Breast epithelium (tissue), 4 donors: ENCODE measurements at regions not wholly inside any gene's neighbourhood (a gene's known extent, or its start where the extent isn't known, plus 50 kb on each side); places are given as distances from the start of the nearest gene placed in this dataset.

Experiments
- DNase-seq, 2 donors: peaks; one replicate each; pipeline ENCODE4 v3.0.0-alpha.2; 2019; ENCODE audit warnings: low spot score in 2 of 2
- H3K27ac ChIP-seq, 2 donors: fragments of 200-600 bp; sonication (generic) in 1 of 2; one replicate each; pipeline ENCODE4 v1.5.1; 2016 to 2019; ENCODE audit warnings: mild to moderate bottlenecking in 1 of 2
- H3K27me3 ChIP-seq, 2 donors: fragments of 200-600 bp; sonication (generic) in 1 of 2; one replicate each; pipeline versions ENCODE4 v1.5.1 to v1.6.0; 2017 to 2019; ENCODE audit warnings: control low read depth in 1 of 2, mild to moderate bottlenecking in 1 of 2
- H3K36me3 ChIP-seq: fragments of 200-600 bp; one replicate; pipeline ENCODE4 v1.5.1; 2019
- H3K4me1 ChIP-seq, 2 donors: fragments of 200-600 bp; sonication (generic); one replicate each; pipeline ENCODE4 v1.5.1; 2016 to 2019; ENCODE audit warnings: control low read depth in 1 of 2
- H3K4me3 ChIP-seq, 3 donors: fragments of 200-600 bp; sonication (generic); 1 replicate in 2 of 3; 2 replicates in 1 of 3; pipeline ENCODE4 v1.5.1; 2016 to 2019; ENCODE audit warnings: mild to moderate bottlenecking in 3 of 3, moderate library complexity in 2 of 3
- H3K9me3 ChIP-seq, 2 donors: fragments of 200-600 bp; sonication (generic) in 1 of 2; one replicate each; pipeline ENCODE4 v1.5.1; 2016 to 2019; ENCODE audit warnings: control low read depth in 1 of 2
- CTCF ChIP-seq, 3 donors: fragments of 450-650 bp; IDR thresholded peaks; one replicate each; pipeline ENCODE4 v1.5.1; 2016 to 2017; ENCODE audit warnings: antibody characterized with exemption in 3 of 3, mild to moderate bottlenecking in 3 of 3, moderate library complexity in 3 of 3
- POLR2A ChIP-seq: fragments of 450-650 bp; IDR thresholded peaks from one replicate; pipeline ENCODE4 v1.6.1; 2016; ENCODE audit warnings: antibody characterized with exemption, mild to moderate bottlenecking, moderate library complexity
- POLR2AphosphoS5 ChIP-seq, 3 donors: sonication (generic); formaldehyde crosslinking; IDR thresholded peaks; one replicate each; pipeline ENCODE4 v1.6.1; 2017; ENCODE audit warnings: antibody characterized with exemption in 3 of 3
- intact Hi-C: fragments of 100-400 bp; cut with DNase I; formaldehyde crosslinking; loops from one replicate; pipeline ENCODE4 v1.15.1; 2023; ENCODE audit warnings: low total_unique reads

- intact Hi-C loops, result no loop called here
- no peak for DNase-seq
Observed at GRCh38 chr2:212918336-212918735, 233.1 kb downstream of the IKZF2 start.

GRCh38 chr2:212915121-212915782 lies 236.2 kb downstream of the IKZF2 start:
- H3K4me1 ChIP-seq, result no peaks in the 10 kb centered on the region
- DNase-seq, result no peak
- H3K4me3 ChIP-seq, result no peak overlapping the region
- no peaks in the 10 kb centered on the region for H3K27me3 ChIP-seq
- H3K27ac ChIP-seq, result no peak overlapping the region
- no peaks in the 10 kb centered on the region for H3K9me3 ChIP-seq
- no peaks in the 10 kb centered on the region for H3K36me3 ChIP-seq
- no peak for TF ChIP-seq POLR2AphosphoS5 (IDR thresholded peaks at IDR 0.05)
- TF ChIP-seq POLR2A, result no peak
- intact Hi-C loops, result no loop called here

More at GRCh38 chr2:212918336-212918735, 233.1 kb downstream of the IKZF2 start:
- no peaks in the 10 kb centered on the region for H3K4me1 ChIP-seq
- H3K4me3 ChIP-seq, result no peak overlapping the region
- H3K27ac ChIP-seq, result no peak overlapping the region
- no peak for TF ChIP-seq POLR2AphosphoS5 (IDR thresholded peaks at IDR 0.05)
- no peak for TF ChIP-seq CTCF (IDR thresholded peaks at IDR 0.05)
- no peak for TF ChIP-seq POLR2A
- no peaks in the 10 kb centered on the region for H3K27me3 ChIP-seq
- no peaks in the 10 kb centered on the region for H3K36me3 ChIP-seq
- H3K9me3 ChIP-seq, result no peaks in the 10 kb centered on the region

- no peaks in the 10 kb centered on the region for H3K9me3 ChIP-seq
- no peak overlapping the region for H3K4me3 ChIP-seq
- H3K4me1 ChIP-seq, result no peaks in the 10 kb centered on the region
- H3K36me3 ChIP-seq, result no peaks in the 10 kb centered on the region
- TF ChIP-seq POLR2AphosphoS5 (IDR thresholded peaks at IDR 0.05), result no peak
- TF ChIP-seq CTCF (IDR thresholded peaks at IDR 0.05), result no peak
- TF ChIP-seq POLR2A, result no peak
- H3K27me3 ChIP-seq, result no peaks in the 10 kb centered on the region
- intact Hi-C loops, result no loop called here
- no peak overlapping the region for H3K27ac ChIP-seq
- DNase-seq, result no peak
Observed at GRCh38 chr2:212914392-212914791, 237.0 kb downstream of the IKZF2 start.

GRCh38 chr2:212913640-212914306 lies 237.6 kb downstream of the IKZF2 start:
- no peaks in the 10 kb centered on the region for H3K27me3 ChIP-seq
- no peak for DNase-seq
- H3K27ac ChIP-seq, result no peak overlapping the region
- H3K4me3 ChIP-seq, result no peak overlapping the region
- no peaks in the 10 kb centered on the region for H3K36me3 ChIP-seq
- peaks cover 0 to 5% of the 10 kb centered on the region in 2 donors for H3K4me1 ChIP-seq
- intact Hi-C loops, result no loop called here
- no peak for TF ChIP-seq POLR2A
- no peak for TF ChIP-seq POLR2AphosphoS5 (IDR thresholded peaks at IDR 0.05)
- no peaks in the 10 kb centered on the region for H3K9me3 ChIP-seq

- Histone ChIP-seq H3K4me1 (peaks cover 0 to 13% of the 10 kb centered on the region in 2 donors), H3K4me3 (no peak overlapping the region), H3K36me3 (no peaks in the 10 kb centered on the region), H3K9me3 (no peaks in the 10 kb centered on the region), H3K27me3 (no peaks in the 10 kb centered on the region), H3K27ac (peak overlapping the region; percentile 54 to 75)
- intact Hi-C loops, result no loop called here
- no peak for DNase-seq
- TF ChIP-seq POLR2A (no peak), CTCF (IDR thresholded peaks at IDR 0.05) (no peak), POLR2AphosphoS5 (IDR thresholded peaks at IDR 0.05) (no peak)
Observed at GRCh38 chr2:212912445-212913103, 238.8 kb downstream of the IKZF2 start.

- H3K27ac ChIP-seq, result no peak overlapping the region
- peaks cover 0 to 13% of the 10 kb centered on the region in 2 donors for H3K4me1 ChIP-seq
- no peaks in the 10 kb centered on the region for H3K27me3 ChIP-seq
- H3K36me3 ChIP-seq, result no peaks in the 10 kb centered on the region
- H3K9me3 ChIP-seq, result no peaks in the 10 kb centered on the region
- no peak overlapping the region for H3K4me3 ChIP-seq
- intact Hi-C loops, result no loop called here
- TF ChIP-seq POLR2A (no peak), CTCF (IDR thresholded peaks at IDR 0.05) (no peak)
- DNase-seq, result no peak
Observed at GRCh38 chr2:212911011-212911410, 240.4 kb downstream of the IKZF2 start.
